LNCAP (cell line): ENCODE measurements at regions not wholly inside any gene's neighbourhood (a gene's known extent, or its start where the extent isn't known, plus 50 kb on each side); places are given as distances from the start of the nearest gene placed in this dataset.

Source experiments
- TF ChIP-seq, protein P1 (sequence below): fragments of 450-650 bp; IDR thresholded peaks from 2 replicates; pipeline ENCODE4 v1.5.1; 2017; ENCODE audit warnings: mild to moderate bottlenecking

DNA sequence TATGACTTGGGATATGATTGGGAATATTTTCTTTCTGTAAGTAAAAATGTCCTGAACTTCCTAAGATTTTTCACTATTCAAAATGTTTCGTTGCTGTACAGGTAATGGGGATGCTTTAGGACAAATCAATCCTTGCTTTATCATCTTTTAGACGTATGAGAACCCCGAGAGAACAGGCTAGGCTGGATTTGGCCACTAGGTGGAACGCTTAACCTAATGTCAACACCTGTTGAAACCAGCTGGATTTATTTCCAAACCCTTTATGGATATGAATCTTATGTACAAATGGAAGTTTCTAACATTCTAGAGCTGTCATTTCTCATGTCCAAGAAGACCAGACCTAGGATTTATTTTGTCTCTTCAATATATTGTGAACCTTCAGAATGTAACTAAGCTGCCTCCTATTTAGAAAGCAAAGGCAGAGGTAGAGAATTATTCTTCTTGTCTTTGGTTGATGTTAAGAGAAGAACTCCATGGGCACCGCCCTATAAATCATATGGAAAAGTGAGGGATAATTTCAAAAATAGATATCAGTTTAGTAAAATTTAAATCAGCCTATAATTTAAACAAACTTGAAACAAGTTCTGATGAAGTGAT is 96.7 kb downstream of the PMAIP1 start:
- TF ChIP-seq, protein P1, sequence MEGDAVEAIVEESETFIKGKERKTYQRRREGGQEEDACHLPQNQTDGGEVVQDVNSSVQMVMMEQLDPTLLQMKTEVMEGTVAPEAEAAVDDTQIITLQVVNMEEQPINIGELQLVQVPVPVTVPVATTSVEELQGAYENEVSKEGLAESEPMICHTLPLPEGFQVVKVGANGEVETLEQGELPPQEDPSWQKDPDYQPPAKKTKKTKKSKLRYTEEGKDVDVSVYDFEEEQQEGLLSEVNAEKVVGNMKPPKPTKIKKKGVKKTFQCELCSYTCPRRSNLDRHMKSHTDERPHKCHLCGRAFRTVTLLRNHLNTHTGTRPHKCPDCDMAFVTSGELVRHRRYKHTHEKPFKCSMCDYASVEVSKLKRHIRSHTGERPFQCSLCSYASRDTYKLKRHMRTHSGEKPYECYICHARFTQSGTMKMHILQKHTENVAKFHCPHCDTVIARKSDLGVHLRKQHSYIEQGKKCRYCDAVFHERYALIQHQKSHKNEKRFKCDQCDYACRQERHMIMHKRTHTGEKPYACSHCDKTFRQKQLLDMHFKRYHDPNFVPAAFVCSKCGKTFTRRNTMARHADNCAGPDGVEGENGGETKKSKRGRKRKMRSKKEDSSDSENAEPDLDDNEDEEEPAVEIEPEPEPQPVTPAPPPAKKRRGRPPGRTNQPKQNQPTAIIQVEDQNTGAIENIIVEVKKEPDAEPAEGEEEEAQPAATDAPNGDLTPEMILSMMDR: peak; percentile 83

DNA sequence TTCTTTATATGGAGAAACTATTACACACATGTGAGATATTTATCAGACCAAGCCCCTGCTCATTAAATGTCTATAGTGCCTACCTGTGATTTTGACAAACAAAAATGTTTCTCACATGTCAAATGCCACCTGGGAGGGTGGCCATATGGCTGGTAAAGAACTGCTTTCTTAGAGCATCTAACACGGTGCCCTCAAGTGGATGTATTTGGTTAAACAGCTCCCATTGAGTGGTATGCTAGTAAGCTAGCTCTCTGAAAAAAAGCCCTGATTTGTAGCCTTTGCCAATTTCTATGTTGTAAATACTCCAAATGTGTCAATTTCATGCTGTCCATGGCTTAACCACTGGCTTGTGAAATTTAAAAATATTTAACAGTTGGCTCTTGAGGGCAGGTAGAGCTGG is 94.6 kb downstream of the PMAIP1 start:
- TF ChIP-seq, protein P1: peak; percentile 23; the same call in 1 of the 2 replicates

DNA sequence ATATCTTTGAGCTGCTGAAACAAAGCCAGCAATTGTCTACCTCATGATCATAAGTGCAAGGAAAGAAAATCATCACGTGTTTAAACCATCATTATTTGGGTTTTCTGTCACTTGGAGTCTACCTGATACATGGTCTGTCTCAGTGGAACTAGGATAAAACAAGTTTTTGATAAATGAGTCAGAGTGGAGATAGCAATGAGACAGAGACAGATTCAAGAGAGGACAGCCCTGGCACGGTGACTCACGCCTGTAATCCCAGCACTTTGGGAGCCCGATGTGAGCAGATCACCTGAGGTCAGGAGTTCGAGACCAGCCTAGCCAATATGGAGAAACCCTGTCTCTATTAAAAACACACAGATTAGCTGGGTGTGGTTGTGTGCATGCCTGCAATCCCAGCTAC is 93.8 kb downstream of the PMAIP1 start:
- TF ChIP-seq, protein P1: no peak

DNA sequence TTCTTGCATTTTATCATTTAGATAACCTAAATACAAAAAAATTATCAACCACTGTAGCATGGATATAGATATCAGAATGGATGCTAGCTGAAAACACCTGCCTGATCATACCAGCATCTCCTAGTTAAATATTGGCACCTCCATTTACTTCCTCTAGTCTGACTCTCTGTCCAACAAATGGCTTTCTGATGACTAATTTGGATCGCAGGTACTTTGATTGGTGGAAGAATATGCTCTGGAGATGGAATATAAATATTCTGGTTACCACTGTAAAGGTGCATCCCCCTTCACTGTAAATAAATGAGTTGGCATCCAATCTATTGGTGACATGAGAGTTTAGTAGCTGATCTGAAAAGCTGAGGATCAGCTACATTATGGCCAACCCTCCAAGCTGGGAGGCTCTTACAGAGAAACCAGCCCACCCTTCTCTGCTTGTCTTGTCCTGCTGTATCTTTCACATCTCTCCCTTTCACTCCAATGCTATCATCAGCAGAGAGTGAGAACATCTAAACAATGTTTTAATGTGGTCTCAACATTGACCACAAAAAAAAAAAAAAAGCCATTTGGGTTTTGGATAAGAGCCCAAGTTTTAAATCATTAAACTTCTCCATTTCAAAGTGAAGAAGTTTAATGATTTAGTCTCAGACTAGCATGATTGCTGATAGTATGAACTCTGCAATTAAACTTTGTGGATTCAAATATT is 90.5 kb downstream of the PMAIP1 start:
- TF ChIP-seq, protein P1: no peak

DNA sequence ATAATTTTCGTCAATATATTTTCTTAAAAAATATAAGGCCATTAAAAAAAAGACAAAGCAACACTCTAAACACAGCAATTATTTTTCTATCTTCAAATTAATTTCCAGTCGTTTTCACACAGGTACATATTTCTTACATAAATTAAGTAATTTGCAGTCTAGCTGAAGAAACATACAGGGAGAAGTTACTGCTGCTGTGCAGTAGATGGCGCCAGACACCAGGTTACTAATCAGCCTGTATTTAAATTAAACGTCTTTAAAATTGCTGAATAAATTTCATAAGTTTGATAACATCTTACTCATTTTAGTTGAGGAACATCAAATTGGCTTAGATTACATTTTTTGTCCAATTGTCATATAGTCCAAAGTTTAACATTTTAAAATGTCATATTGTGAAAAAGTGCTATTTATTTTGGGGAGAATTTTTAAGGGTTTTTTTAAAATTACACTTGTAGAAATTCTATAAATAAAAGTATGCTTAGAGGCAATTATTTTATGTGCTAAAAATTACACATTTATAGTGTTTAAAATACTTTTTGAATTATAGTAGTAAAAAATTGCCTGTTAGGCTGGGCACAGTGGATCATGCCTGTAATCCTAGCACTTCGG is 88.4 kb downstream of the PMAIP1 start:
- TF ChIP-seq, protein P1: peak; percentile 97

DNA sequence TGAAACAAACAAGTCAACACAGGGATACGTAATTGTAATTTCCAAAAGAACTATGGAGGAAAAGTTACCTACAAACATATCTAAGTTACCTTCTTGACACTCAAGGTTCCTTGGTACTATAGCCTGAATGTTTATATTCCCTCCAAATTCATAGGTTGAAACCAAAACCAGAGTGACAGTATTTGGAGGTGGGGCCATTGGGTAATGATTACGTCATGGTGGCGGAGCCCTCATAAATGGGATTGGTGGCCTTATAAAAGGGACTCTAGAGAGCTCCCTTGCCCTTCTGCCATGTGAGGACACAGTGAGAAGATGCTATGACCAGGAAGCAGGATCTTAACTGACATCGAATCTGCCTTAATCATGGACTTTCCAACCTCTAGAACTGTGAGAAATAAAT is 87.3 kb downstream of the PMAIP1 start:
- TF ChIP-seq, protein P1: no peak

DNA sequence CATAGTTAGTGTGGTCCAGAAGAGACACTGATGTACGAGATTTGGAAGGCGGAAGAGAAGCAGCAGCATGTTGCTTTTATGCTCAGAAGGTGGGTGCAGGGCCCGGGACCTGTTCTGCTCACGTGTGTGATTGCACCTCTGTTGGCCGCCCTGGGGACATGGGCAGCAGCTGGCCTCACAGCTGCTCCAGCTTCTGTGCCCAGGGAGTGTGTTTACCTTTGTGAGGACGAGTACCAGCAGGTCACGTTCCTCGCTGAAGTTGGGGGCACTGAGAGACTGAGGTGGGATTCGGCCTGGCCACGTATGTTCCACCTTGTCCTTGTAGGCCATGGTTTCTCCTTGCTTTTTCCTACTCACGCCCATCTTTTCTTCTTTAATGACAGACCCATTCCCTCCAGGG is 86.3 kb downstream of the PMAIP1 start:
- TF ChIP-seq, protein P1: no peak
